HepG2 (cell line): ENCODE measurements at regions not wholly inside any gene's neighbourhood (a gene's known extent, or its start where the extent isn't known, plus 50 kb on each side); places are given as distances from the start of the nearest gene placed in this dataset.

Experiments
- ATAC-seq: fragments of 200-7000 bp; cut with Tn5 transposase; 3 replicates; pipeline ENCODE4 v1.9.1; 2020; ENCODE audit warnings: mild to moderate bottlenecking, moderate library complexity
- BruUV-seq: library from RNA; stranded (reverse); fragments of 400-500 nt; replicated peaks from 2 replicates; lab custom pipeline; 2021; lab: Mats Ljungman, UMichigan
- CTCF ChIA-PET: fragments of 300-600 bp; formaldehyde crosslinking; extraction: SDS; loops from one replicate; lab custom pipeline; 2021; ENCODE audit warnings: low total read pairs, inconsistent platforms, low intra/inter-chr PET ratio; lab: Yijun Ruan, JAX
- POLR2A ChIA-PET: fragments of 350-600 bp; sonication (Branson Sonifier 250); formaldehyde crosslinking; loops from one replicate; lab custom pipeline; 2020; ENCODE audit warnings: antibody characterized with exemption, inconsistent platforms; lab: Yijun Ruan, JAX
- DNase-seq: peaks from one replicate; pipeline ENCODE4 v3.0.0-alpha.2; 2015; ENCODE audit warnings: low spot score
- FAIRE-seq: peaks from 3 replicates; lab custom pipeline; 2011; peaks lifted over from hg19 to GRCh38; lab: Jason Lieb, UNC
- H2AFZ ChIP-seq: one replicate; pipeline ENCODE4 v1.6.1; 2011; ENCODE audit warnings: low read length, inconsistent platforms
- H3K27ac ChIP-seq: fragments of 300-600 bp; 3 replicates; pipeline ENCODE4 v1.8.0; 2011; ENCODE audit warnings: mixed run types, mild to moderate bottlenecking, mixed read lengths, low read length, inconsistent platforms; ENCODE audit not compliant: insufficient read depth; ENCODE audit errors: extremely low read length
- H3K27me3 ChIP-seq, 2 experiments: fragments of 200-600 bp in 1 of 2; 2 replicates in 1 of 2; 3 replicates in 1 of 2; pipeline versions ENCODE4 v1.6.0 to v1.8.0; 2011; ENCODE audit warnings: low read length in 2 of 2, mild to moderate bottlenecking in 2 of 2, moderate library complexity in 2 of 2, inconsistent platforms in 1 of 2; ENCODE audit not compliant: insufficient read depth in 2 of 2, control insufficient read depth in 1 of 2
- H3K36me3 ChIP-seq, 2 experiments: fragments of 200-600 bp in 1 of 2; replicated peaks in 1 of 2; 2 replicates in 1 of 2; 3 replicates in 1 of 2; pipeline versions ENCODE4 v1.5.1 to v1.8.0; 2011; ENCODE audit warnings: low read length in 2 of 2, inconsistent platforms in 1 of 2; ENCODE audit not compliant: insufficient read depth in 2 of 2, control insufficient read depth in 1 of 2
- H3K4me1 ChIP-seq: 2 replicates; pipeline ENCODE4 v1.5.1; 2012; ENCODE audit warnings: low read length, inconsistent platforms; ENCODE audit not compliant: insufficient read depth
- H3K4me2 ChIP-seq: 2 replicates; pipeline ENCODE4 v1.6.0; 2011; ENCODE audit warnings: low read depth, low read length, inconsistent platforms
- H3K4me3 ChIP-seq, 3 experiments: fragments of 200-600 bp in 1 of 3; sonication (generic), shearing (Covaris generic) in 1 of 3; replicated peaks in 1 of 3; 2 replicates each; pipeline ENCODE4 v1.5.1; 2011 to 2016; ENCODE audit warnings: low read length in 3 of 3, inconsistent platforms in 2 of 3, low read depth in 2 of 3, mild to moderate bottlenecking in 2 of 3, control low read depth in 1 of 3, mixed read lengths in 1 of 3; ENCODE audit not compliant: insufficient read depth in 1 of 3
- H3K79me2 ChIP-seq: one replicate; pipeline ENCODE4 v1.6.1; 2011; ENCODE audit warnings: low read length, inconsistent platforms; ENCODE audit not compliant: insufficient read depth
- H3K9ac ChIP-seq: 2 replicates; pipeline ENCODE4 v1.6.0; 2011; ENCODE audit warnings: mild to moderate bottlenecking, low read depth, low read length, inconsistent platforms; ENCODE audit not compliant: insufficient read depth
- H3K9me3 ChIP-seq: 2 replicates; pipeline ENCODE4 v1.5.1; 2012; ENCODE audit warnings: mild to moderate bottlenecking, low read length
- H4K20me1 ChIP-seq: 2 replicates; pipeline ENCODE4 v1.6.0; 2011; ENCODE audit warnings: inconsistent platforms, mild to moderate bottlenecking, low read length, moderate library complexity; ENCODE audit not compliant: insufficient read depth
- CEBPB ChIP-seq: IDR thresholded peaks from 2 replicates; pipeline ENCODE4 v1.6.1; 2011; ENCODE audit warnings: low read depth, low read length, improper control_type of control experiment, borderline replicate concordance
- DNMT1 ChIP-seq: sonication (generic); formaldehyde crosslinking; IDR thresholded peaks from 2 replicates; pipeline ENCODE4 v1.5.1; 2020; ENCODE audit warnings: mild to moderate bottlenecking, missing genetic modification reagents
- FOXP1 ChIP-seq, 2 experiments: fragments of 450-650 bp in 1 of 2; IDR thresholded peaks; 2 replicates each; pipeline ENCODE4 v1.6.1; 2017 to 2018; ENCODE audit warnings: antibody characterized with exemption in 1 of 2
- HDAC2 ChIP-seq: sonication (generic); formaldehyde crosslinking; IDR thresholded peaks from 2 replicates; pipeline ENCODE4 v1.4.0; 2020; ENCODE audit warnings: missing genetic modification reagents
- MAFF ChIP-seq: IDR thresholded peaks from 2 replicates; pipeline ENCODE4 v1.6.1; 2011; ENCODE audit warnings: low read depth, low read length, improper control_type of control experiment
- MAFK ChIP-seq, 2 experiments: IDR thresholded peaks in 1 of 2; conservative IDR thresholded peaks in 1 of 2; 2 replicates each; pipeline ENCODE4 v1.6.1; 2011; ENCODE audit warnings: improper control_type of control experiment in 2 of 2, low read length in 2 of 2
- NCOR1 ChIP-seq: fragments of 200-600 bp; sonication (generic); IDR thresholded peaks from 2 replicates; pipeline ENCODE4 v1.7.0; 2017; ENCODE audit warnings: antibody characterized with exemption, low read length, borderline replicate concordance
- POGZ ChIP-seq: sonication (generic); formaldehyde crosslinking; IDR thresholded peaks from 2 replicates; pipeline ENCODE4 v1.4.0; 2020; ENCODE audit warnings: mild to moderate bottlenecking, missing genetic modification reagents
- PTBP1 ChIP-seq: fragments of 200-400 bp; formaldehyde crosslinking; IDR thresholded peaks from 2 replicates; pipeline ENCODE4 v1.6.1; 2018; ENCODE audit warnings: low read length, low read depth; ENCODE audit not compliant: poor library complexity, severe bottlenecking
- SATB2 ChIP-seq: sonication (generic); formaldehyde crosslinking; IDR thresholded peaks from 2 replicates; pipeline ENCODE4 v1.5.0; 2020; ENCODE audit warnings: missing genetic modification reagents
- SNRNP70 ChIP-seq: fragments of 200-400 bp; formaldehyde crosslinking; IDR thresholded peaks from 2 replicates; pipeline ENCODE4 v1.6.1; 2017; ENCODE audit warnings: mild to moderate bottlenecking, low read depth, low read length, moderate library complexity
- ZNF138 ChIP-seq: sonication (generic); formaldehyde crosslinking; IDR thresholded peaks from 2 replicates; pipeline ENCODE4 v1.5.0; 2020; ENCODE audit warnings: mild to moderate bottlenecking, low read depth, missing genetic modification reagents
- ZNF256 ChIP-seq: sonication (generic); formaldehyde crosslinking; conservative IDR thresholded peaks from 2 replicates; pipeline ENCODE4 v1.4.0; 2020; ENCODE audit warnings: missing genetic modification reagents
- WGBS: methylation state at CpG from one replicate; pipeline ENCODE4 v1.1.6; 2017; ENCODE audit warnings: low lambda C conversion rate; 5-methylcytosine and 5-hydroxymethylcytosine counted together
- in situ Hi-C: cut with HindIII; loops from 2 replicates; pipeline ENCODE4 v1.10.0; 2017; ENCODE audit warnings: low pct_unique_long_range_greater_than_20kb; ENCODE audit not compliant: extremely low pct_ligation_motif_present
- intact Hi-C: fragments of 100-400 bp; cut with micrococcal nuclease; formaldehyde crosslinking; loops from one replicate; pipeline ENCODE4 v1.10.0; 2022; ENCODE audit not compliant: unreplicated experiment
- TF ChIP-seq, protein P1 (sequence below): sonication (generic); formaldehyde crosslinking; IDR thresholded peaks from 2 replicates; pipeline ENCODE4 v1.4.0; 2020; ENCODE audit warnings: missing genetic modification reagents
- TF ChIP-seq, protein P2 (sequence below): sonication (generic); formaldehyde crosslinking; IDR thresholded peaks from 2 replicates; pipeline ENCODE4 v1.4.0; 2020; ENCODE audit warnings: missing genetic modification reagents

DNA sequence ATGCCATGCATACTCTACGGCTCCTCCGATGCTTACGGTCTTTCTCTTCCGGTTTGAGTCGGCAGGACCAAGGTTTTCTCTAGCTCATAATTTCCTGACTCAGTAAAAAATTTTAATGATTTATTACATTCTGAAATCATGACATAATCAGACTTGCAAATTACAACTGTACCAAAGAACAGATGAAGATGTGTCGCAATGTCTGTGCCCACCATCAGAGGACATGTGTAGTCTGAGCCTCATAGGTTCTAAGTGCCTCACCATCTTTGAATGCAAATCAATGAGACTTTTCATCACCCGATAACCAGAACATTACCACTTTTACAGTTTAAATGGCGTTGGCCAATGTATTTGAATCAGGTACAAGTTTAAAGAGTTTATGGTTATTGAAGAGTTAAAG lies 213.1 kb downstream of the NHLRC3 start:
- ATAC-seq (no peak), DNase-seq (no peak), FAIRE-seq (no peak)
- Histone ChIP-seq H3K9ac (no peak overlapping the region), H3K9me3 (no peaks in the 10 kb centered on the region), H4K20me1 (no peaks in the 10 kb centered on the region), H3K27me3 (no peaks in the 10 kb centered on the region), H3K36me3 (no peaks in the 10 kb centered on the region), H3K27ac (no peak overlapping the region), H2AFZ (no peak overlapping the region), H3K79me2 (no peaks in the 10 kb centered on the region), H3K4me2 (no peak overlapping the region), H3K4me1 (no peaks in the 10 kb centered on the region), H3K4me3 (no peak overlapping the region)
- ChIA-PET CTCF (no interaction called here), POLR2A (no interaction called here)
- TF ChIP-seq FOXP1 (IDR thresholded peaks at IDR 0.05) (no peak), FOXP1 (CRISPR knock-in tag; IDR thresholded peaks at IDR 0.05) (no peak), NCOR1 (no peak), DNMT1 (CRISPR knock-in tag) (no peak), SNRNP70 (no peak), HDAC2 (no peak), POGZ (no peak), CEBPB (peak; percentile 62; the same call in 1 of the 2 replicates), ZNF256 (CRISPR knock-in tag) (no peak), SATB2 (no peak), PTBP1 (no peak), MAFK (conservative IDR thresholded peaks at IDR 0.05 in 1 of 2, IDR thresholded peaks at IDR 0.05 in 1 of 2; ENCODE audit: low read length in 2 of 2) (peak in 1 of 2 experiments; percentile 18; a peak in 1 of 4 replicates), MAFF (0 out of 2 replicates have a peak, but pooled peaks have one; percentile 7), ZNF138 (CRISPR knock-in tag) (no peak)
- TF ChIP-seq, protein P1, sequence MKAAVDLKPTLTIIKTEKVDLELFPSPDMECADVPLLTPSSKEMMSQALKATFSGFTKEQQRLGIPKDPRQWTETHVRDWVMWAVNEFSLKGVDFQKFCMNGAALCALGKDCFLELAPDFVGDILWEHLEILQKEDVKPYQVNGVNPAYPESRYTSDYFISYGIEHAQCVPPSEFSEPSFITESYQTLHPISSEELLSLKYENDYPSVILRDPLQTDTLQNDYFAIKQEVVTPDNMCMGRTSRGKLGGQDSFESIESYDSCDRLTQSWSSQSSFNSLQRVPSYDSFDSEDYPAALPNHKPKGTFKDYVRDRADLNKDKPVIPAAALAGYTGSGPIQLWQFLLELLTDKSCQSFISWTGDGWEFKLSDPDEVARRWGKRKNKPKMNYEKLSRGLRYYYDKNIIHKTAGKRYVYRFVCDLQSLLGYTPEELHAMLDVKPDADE (CRISPR knock-in tag) = no peak
- TF ChIP-seq, protein P2, sequence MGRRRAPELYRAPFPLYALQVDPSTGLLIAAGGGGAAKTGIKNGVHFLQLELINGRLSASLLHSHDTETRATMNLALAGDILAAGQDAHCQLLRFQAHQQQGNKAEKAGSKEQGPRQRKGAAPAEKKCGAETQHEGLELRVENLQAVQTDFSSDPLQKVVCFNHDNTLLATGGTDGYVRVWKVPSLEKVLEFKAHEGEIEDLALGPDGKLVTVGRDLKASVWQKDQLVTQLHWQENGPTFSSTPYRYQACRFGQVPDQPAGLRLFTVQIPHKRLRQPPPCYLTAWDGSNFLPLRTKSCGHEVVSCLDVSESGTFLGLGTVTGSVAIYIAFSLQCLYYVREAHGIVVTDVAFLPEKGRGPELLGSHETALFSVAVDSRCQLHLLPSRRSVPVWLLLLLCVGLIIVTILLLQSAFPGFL (CRISPR knock-in tag) = no peak
- WGBS = 60% methylated on average over 8 of the region's 8 CpGs
- in situ Hi-C loops (loop anchor here (25.0 kb wide), 1 partner anchor 361 kb away; the partner anchor contains the start of gene LHFPL6), intact Hi-C loops (no loop called here)
- BruUV-seq = no TSS peak
